Adrenal gland (tissue), 9 donors: ENCODE measurements at regions not wholly inside any gene's neighbourhood (a gene's known extent, or its start where the extent isn't known, plus 50 kb on each side); places are given as distances from the start of the nearest gene placed in this dataset.

Experiments
- DNase-seq, 7 donors: peaks; one replicate each; pipeline ENCODE4 v3.0.0-alpha.2; 2019 to 2020
- H3K27ac ChIP-seq, 5 donors: fragments of 200-600 bp; sonication (generic) in 4 of 5; 1 replicate in 3 of 5; 2 replicates in 2 of 5; pipeline versions ENCODE4 v1.5.1 to v1.8.0; 2016 to 2020; ENCODE audit warnings: mild to moderate bottlenecking in 1 of 5
- H3K27me3 ChIP-seq: fragments of 200-600 bp; 2 replicates; pipeline ENCODE4 v1.8.0; 2021
- H3K36me3 ChIP-seq, 2 donors: fragments of 200-600 bp; replicated peaks in 1 of 2; 1 replicate in 1 of 2; 2 replicates in 1 of 2; pipeline versions ENCODE4 v1.5.1 to v1.8.0; 2018 to 2022
- H3K4me1 ChIP-seq, 2 donors: fragments of 200-600 bp; replicated peaks in 1 of 2; 1 replicate in 1 of 2; 2 replicates in 1 of 2; pipeline versions ENCODE4 v1.5.1 to v1.8.0; 2018 to 2021
- H3K4me3 ChIP-seq, 4 donors: fragments of 200-600 bp; sonication (generic) in 3 of 4; one replicate each; pipeline ENCODE4 v1.5.1; 2016 to 2018
- H3K9me3 ChIP-seq, 3 donors: fragments of 200-600 bp; sonication (generic) in 1 of 3; replicated peaks in 1 of 3; 1 replicate in 2 of 3; 2 replicates in 1 of 3; pipeline versions ENCODE4 v1.5.1 to v1.8.0; 2016 to 2021
- CTCF ChIP-seq, 6 experiments: fragments of 450-650 bp in 4 of 6; fragments of 200-600 bp in 2 of 6; sonication (generic) in 1 of 6; IDR thresholded peaks; 1 replicate in 5 of 6; 2 replicates in 1 of 6; pipeline versions ENCODE4 v1.5.1 to v1.8.0; 2016 to 2021; ENCODE audit warnings: antibody characterized with exemption in 6 of 6, mild to moderate bottlenecking in 2 of 6, moderate library complexity in 1 of 6
- POLR2A ChIP-seq, 2 donors: fragments of 450-650 bp; IDR thresholded peaks; one replicate each; pipeline ENCODE4 v1.6.1; 2017; ENCODE audit warnings: antibody characterized with exemption in 2 of 2, mild to moderate bottlenecking in 2 of 2, moderate library complexity in 1 of 2
- WGBS, 4 donors: extraction: QIAGEN DNeasy Blood & Tissue Kit in 2 of 4; methylation state at CpG; one replicate each; pipeline versions ENCODE4 v1.1.5 to v1.1.7; 2013 to 2017; 5-methylcytosine and 5-hydroxymethylcytosine counted together
- intact Hi-C, 2 donors: fragments of 100-400 bp; cut with DNase I; formaldehyde crosslinking; loops; one replicate each; pipeline versions ENCODE4 v1.14.1 to v1.15.0; 2022 to 2023
- donor health status: healthy with polysubstance abuse.
- donor health status: Bipolar disorder and iron deficiency.
- donor health status: DM: yes; HTN: yes; CAD: no.
- donor health status: DM: no; HTN: no; CAD: no.
- donor health status: DM: no; HTN: no; CAD: no.

- H3K36me3 ChIP-seq = no peaks in the 10 kb centered on the region
- H3K4me1 ChIP-seq = no peaks in the 10 kb centered on the region
- TF ChIP-seq POLR2A (IDR thresholded peaks at IDR 0.05) = no peak
- no peak for TF ChIP-seq CTCF (IDR thresholded peaks at IDR 0.05)
- intact Hi-C loops = no loop called here
- no peaks in the 10 kb centered on the region for H3K27me3 ChIP-seq
- no peaks in the 10 kb centered on the region for H3K9me3 ChIP-seq
- H3K27ac ChIP-seq = no peak overlapping the region
- DNase-seq = no peak
- 72 to 88% (median 81%) methylated on average over 6 of the region's 6 CpGs for WGBS, 4 donors
- no peak overlapping the region for H3K4me3 ChIP-seq
Observed at GRCh38 chr1:56149761-56150160, 429.6 kb downstream of the PLPP3 start.

GRCh38 chr1:56148326-56149193, 430.8 kb downstream of the PLPP3 start:
- Histone ChIP-seq H3K27me3 (no peaks in the 10 kb centered on the region), H3K9me3 (no peaks in the 10 kb centered on the region), H3K27ac (peak overlapping the region in 1 of 5 donors; percentile 12), H3K4me3 (no peak overlapping the region), H3K4me1 (no peaks in the 10 kb centered on the region), H3K36me3 (no peaks in the 10 kb centered on the region)
- intact Hi-C loops = no loop called here
- TF ChIP-seq CTCF (IDR thresholded peaks at IDR 0.05) (peak in 2 of 6 experiments; percentile 17 to 19), POLR2A (IDR thresholded peaks at IDR 0.05) (no peak)
- 55 to 68% (median 63%) methylated on average over 6 of the region's 6 CpGs for WGBS, 4 donors
- DNase-seq = no peak

GRCh38 chr1:56147459-56147858, 431.9 kb downstream of the PLPP3 start:
- intact Hi-C loops = no loop called here

GRCh38 chr1:56147034-56147433, 432.3 kb downstream of the PLPP3 start:
- intact Hi-C loops = no loop called here
- Histone ChIP-seq H3K27me3 (no peaks in the 10 kb centered on the region), H3K4me1 (no peaks in the 10 kb centered on the region), H3K4me3 (no peak overlapping the region), H3K27ac (peak overlapping the region in 1 of 5 donors; percentile 43), H3K9me3 (no peaks in the 10 kb centered on the region), H3K36me3 (no peaks in the 10 kb centered on the region)
- TF ChIP-seq CTCF (IDR thresholded peaks at IDR 0.05) = no peak
- TF ChIP-seq POLR2A (IDR thresholded peaks at IDR 0.05) = no peak
- DNase-seq = peak in 1 of 7 donors; percentile 19
- WGBS, 4 donors = 52 to 61% (median 56%) methylated on average over 2 of the region's 2 CpGs

More at GRCh38 chr1:56147459-56147858, 431.9 kb downstream of the PLPP3 start:
- peak overlapping the region in 1 of 5 donors; percentile 23 for H3K27ac ChIP-seq
- no peak for DNase-seq
- TF ChIP-seq POLR2A (IDR thresholded peaks at IDR 0.05) (no peak), CTCF (IDR thresholded peaks at IDR 0.05) (no peak)
- WGBS, 4 donors = 76 to 84% (median 80%) methylated on average over 1 of the region's 1 CpG
- no peaks in the 10 kb centered on the region for H3K9me3 ChIP-seq
- no peak overlapping the region for H3K4me3 ChIP-seq
- no peaks in the 10 kb centered on the region for H3K4me1 ChIP-seq
- no peaks in the 10 kb centered on the region for H3K36me3 ChIP-seq
- no peaks in the 10 kb centered on the region for H3K27me3 ChIP-seq
